Kidney tubule cell (primary cell): ENCODE measurements at regions not wholly inside any gene's neighbourhood (a gene's known extent, or its start where the extent isn't known, plus 50 kb on each side); places are given as distances from the start of the nearest gene placed in this dataset.

Experiments
- DNase-seq: peaks from one replicate; pipeline ENCODE4 v3.0.0-alpha.2; 2018; ENCODE audit warnings: low spot score

DNA sequence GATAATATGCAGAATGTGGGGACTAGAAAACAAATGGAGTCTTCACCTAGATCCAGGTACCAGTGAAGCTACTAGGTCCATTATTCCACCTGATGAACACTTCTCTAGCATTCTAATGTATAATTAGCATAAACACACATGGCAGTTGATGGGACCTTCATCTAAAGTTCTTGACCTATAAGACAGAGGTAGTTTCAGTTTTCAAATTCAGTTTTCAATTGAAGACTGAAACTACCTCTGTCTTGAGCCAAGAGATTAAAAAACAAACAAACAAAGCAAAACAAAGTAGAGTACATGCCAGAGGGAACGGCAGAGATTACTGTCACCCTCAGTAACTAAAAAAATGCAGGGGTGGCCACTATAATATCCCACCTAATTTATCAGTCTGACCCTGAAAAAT, 199.9 kb upstream of the NEIL3 start:
- DNase-seq, result no peak

DNA sequence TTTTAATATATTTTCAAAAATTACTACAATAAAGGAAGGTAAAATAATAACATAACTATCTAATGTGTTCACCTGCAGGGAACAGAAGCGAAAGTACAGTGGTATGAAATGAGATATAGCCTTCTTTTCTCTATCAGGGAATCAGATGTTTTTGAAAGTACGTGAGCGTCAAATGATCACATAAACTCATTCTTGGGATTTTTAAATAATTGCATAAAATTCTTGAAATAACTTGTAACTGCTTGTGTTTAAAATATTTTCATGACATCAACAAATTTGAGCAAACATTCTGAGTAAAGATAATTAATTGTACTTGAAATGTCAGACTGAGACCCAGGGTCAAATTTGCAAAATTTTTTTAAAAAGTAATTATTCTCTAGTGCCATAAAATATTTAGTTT, 193.5 kb upstream of the NEIL3 start:
- no peak for DNase-seq

DNA sequence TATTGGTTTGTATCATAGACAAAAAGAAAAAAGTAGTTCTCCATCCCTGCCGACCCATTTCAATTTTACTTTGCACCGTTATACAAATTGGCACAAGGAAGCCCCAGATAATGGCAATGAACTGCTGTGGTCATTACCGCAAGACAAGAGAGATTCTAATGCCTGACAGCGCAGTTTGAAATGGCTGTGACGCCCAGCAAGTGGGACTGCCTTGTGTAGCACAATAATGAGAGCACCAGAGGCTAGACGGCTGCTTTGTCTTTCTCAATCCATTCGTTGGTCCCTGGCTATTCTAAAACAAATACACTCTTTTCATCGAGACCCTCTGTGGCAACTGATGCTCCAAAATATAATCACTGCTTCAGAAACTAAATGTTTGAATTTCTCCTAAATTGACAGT, 192.4 kb upstream of the NEIL3 start:
- no peak for DNase-seq

DNA sequence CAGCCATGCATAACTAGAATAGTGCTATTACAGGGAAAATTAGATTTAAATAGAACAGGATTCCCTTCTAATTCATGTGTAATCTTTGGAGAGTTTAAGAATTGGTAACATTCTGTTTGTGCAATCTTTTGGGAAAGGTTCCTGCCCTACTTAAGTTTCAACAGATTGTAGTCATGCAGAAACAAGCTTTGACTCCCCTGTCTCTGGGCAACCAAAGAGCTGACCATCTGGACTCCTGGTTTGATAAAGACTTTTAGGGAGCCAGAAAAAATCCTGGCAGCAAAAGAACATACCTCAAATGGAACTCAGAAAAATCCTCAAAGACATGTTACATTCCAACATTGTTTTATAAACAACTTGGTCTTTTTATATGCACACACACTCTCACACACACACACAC, 191.1 kb upstream of the NEIL3 start:
- peak; percentile 9 for DNase-seq

DNA sequence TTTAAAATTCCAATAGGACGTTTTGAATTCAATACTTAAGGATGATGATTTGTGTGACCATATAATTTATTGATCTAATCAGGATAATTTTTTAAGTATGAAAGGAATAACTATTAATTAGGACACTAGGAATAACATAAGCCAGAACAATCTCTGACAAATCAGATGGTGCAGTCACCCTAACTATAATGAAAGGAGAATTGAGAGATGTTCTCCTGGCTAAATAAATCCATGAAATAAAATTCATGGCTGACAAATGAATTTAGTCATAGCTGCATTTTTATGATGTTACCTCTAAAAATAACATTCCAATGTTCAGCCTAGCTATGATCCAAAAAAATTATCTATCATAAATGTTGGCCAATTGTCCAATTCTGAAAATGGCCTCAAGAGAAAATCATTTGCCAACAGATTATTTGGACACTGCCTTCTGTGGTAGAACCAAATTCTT, 190.6 kb upstream of the NEIL3 start:
- DNase-seq, result no peak

DNA sequence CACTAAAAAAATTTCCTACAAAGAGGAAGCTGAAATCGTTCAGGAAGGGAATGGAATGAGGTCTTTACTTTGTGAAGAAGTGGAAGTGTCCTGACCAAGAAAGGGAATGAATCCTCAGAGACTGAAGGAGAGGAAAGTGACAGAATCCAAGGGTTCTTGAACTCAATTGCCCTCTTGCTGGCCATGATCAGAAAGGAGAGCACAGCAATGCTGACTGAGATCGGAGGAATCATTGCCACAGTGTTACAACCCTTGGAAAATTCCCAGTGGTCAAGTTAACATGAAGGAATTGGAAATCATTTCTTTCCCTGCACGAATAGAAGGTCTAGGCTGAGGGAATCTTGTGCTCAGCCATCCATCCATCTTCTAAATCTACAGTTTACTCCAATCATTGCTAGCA, 190.0 kb upstream of the NEIL3 start:
- DNase-seq, result no peak

DNA sequence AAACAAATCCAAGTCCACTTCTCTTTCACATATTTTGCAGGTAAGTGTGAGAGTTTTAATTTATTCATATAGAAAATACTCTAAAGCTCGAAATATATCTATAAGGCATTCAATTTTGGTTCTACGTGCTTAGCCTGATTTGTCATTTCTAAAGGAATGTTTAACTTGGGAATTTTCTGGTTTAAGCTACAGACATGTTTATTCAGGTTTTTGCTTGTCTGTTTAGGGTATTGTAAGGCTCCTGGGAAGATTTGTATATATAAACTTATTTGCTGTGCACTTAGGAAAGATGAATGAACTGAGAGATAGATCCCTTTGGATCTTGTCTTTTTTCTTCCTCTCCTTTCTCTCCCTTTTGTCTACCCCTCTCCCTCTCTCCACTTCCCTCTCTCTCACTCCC, 185.9 kb upstream of the NEIL3 start:
- no peak for DNase-seq

DNA sequence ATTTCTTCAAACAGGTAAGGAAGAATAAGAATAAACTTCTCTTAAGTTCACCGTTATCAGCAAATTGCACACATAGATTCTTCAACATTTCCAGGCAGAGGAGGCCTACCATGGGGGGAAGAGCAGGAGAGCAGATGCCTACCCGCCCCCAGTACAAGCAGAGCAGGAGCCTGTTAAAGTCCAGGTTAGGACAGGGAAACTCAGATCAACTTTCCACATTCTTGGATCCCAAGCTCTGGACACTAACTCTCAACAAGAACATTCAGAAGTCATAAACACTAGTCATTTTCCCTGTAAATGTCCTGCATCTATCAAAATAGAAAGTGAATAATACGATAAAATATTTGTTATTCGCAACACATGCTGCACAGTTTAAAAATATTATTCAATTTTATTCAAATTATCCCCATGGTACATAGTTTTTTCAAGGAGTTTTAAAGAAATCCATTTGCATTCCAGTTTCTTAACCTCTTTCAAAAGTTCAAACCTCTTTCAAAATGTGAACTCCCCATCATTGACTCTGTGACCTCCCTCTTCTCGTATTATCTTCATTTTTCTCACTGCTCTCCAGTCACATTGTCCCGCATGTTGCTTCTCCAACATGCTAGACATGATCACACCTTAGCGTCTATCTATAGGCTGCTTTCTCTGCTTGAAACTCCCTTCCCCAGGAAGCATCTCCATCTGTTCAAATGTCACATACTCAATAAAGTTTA, 185.2 kb upstream of the NEIL3 start:
- no peak for DNase-seq

DNA sequence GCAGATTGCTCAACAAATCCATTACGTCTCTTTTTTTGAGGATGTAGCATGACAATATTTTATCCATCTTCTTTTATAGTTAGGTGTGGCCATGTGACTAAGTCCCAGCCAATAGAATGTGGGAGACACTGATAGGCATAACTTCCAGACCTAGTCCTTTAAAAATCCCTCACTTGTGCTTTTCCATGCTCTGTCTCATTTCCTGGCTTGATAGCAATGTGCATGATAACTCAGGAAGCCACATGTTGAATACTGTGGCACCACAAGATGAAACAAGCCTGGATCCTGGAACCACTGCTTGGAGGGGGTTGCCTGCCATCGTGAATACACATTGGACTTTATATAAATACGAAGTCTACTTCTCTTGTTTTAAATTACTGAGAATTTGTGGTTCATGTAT, 184.0 kb upstream of the NEIL3 start:
- no peak for DNase-seq

DNA sequence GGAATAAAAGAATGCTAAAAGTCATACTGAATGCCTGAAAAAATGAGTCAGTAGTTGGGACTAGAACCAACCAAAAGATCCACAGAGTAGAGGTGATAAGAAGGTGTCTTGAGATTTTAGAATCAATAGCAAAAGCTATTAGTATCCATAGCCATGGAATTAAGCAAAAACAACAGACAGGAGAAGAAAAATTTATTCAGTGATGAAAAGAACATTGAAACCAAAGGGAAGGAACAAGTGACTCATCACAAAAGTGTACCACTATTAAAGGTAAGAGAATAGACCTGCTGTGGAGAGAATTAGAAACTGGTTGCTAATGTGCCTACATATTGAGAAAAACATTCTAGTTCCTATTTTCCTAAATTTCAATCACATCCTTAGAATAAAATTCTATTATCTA, 182.0 kb upstream of the NEIL3 start:
- DNase-seq, result peak; percentile 8

DNA sequence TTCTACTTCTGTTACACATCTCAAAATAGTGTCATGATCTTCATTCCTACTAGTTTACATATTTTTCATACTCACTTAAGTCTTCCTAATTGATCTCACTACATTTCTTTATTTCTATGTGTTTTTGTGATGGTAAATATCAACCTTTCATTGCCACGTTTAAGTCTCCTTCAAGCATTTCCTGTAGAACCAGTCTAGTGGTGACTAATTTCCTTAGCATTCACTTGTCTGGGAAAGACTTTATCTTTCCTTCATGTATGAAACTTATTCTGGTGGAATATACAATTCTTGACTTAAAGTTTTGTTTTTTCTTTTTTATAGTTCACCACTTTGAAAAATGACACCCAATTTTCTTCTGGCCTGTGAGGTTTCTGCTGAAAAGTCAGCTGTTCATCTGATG, 181.4 kb upstream of the NEIL3 start:
- DNase-seq, result peak; percentile 54

DNA sequence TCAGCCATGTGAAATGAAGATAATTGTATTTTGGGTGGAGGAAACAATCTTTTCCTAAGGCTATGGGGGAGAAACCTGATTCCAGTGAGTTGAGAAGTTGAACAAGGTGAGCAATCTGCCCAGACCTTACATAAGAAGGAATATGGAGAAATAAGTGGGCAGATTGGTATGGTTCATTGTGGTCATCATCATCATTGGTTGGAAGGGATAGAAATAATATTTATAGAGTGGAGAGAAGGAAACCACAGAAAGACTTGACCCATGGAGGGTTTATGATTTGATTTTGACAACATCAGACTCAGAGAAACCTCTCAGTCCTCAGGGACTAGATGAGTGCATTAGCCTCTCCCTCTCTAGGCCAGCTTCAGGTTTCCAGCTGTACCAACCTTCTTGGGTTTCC, 177.9 kb upstream of the NEIL3 start:
- no peak for DNase-seq

DNA sequence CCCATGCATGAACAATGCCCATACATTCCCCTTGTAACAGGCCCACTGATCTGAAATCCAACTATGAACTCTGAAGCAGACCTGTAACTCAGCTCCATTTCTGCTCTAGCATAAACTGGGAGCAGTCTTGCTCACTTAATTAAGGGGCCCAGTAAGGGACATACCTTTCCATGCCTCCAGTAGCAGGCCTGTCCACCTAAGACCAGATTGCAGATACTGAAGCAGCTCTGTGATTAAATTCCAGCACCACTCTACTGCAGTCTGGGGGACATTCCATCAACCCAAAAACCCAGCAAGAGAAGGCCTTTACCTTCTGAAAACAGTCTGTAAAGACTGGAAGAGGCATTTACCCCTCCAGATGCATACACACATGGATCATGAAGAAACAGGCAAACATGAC, 162.0 kb upstream of the NEIL3 start:
- DNase-seq, result no peak

DNA sequence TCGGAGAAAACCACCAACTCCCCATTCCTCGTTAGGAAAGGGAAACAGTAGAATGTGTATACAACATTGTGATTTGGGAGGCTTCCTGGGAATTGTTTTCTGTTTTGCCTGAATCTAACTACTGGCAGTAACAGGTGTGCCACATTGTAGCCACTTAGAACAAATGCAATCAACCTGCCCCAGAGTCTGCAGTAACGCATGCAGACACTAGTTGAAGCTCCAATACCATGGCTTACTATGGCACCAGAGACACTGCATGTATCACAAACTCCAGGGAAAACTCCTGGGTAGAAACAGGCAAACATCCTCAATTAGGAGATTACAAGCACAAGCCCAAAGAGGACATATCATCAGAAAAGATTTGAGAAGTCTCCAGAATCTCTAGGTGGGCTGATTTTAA, 154.2 kb upstream of the NEIL3 start:
- no peak for DNase-seq

DNA sequence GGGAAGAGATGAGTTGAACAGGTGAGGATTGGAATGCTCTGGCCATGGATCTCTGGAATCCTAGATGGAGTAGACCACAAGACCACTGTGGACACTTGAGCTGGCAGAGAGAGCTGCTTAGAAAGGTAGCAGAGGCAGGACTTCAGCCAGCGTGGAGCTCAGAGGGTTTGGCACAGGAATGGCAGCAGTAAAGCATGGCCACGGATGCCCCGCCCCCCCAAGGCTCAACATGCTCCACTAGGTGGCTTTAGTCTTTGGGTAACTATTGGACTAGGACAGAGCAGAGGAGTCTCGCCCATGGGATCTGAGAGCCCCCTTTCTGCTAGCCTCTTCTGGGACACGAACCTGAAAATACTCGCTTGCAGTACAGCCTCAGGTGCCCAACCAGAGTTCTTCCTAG, 150.1 kb upstream of the NEIL3 start:
- no peak for DNase-seq

DNA sequence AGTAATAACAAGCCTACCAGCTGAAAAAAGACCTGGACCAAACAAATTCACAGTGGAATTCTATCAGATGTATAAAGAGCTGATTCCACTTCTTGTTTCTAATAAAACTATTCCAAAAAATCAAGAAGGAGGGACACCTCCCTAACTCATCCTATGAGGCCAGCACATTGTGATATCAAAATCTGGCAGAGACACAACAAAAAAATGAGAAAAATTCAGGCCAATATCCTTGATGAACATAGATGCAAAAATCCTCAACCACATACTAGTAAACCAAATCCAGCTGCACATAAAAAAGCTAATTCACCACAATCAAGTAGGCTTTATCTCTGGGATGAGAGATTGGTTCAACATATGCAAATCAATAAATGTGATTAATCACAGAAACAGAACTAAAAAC, 147.9 kb upstream of the NEIL3 start:
- no peak for DNase-seq

DNA sequence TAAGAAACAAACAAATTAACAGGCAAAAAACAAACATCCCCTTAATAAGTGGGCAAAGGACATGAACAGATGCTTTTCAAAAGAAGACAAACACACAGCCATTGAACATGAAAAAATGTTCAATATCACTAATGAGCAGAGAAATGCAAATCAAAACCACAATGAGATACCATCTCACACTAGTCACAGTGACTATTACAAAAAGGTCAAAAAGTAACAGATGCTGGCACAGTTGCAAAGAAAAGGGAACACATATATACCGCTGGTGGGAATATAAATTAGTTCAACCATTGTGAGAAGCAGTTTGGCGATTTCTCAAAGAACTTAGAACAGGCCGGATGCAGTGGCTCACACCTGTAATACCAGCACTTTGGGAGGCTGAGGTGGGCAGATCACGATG, 146.1 kb upstream of the NEIL3 start:
- DNase-seq, result peak; percentile 31

DNA sequence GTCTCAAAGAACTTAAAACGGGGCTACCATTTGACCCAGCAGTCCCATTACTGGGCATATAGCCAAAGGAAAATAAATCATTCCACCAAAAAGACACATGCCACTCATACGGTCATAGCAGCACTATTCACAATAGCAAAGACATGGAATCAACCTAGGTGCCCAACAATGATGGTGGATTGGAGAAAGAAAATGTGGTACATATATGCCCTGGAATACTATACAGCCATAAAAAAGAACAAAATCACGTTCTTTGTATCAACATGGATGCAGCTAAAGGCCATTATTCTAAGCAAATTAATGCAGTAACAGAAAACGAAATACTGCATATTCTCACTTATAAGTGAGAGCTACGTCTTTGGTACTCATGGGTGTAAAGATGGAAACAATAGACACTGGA, 138.1 kb upstream of the NEIL3 start:
- no peak for DNase-seq

DNA sequence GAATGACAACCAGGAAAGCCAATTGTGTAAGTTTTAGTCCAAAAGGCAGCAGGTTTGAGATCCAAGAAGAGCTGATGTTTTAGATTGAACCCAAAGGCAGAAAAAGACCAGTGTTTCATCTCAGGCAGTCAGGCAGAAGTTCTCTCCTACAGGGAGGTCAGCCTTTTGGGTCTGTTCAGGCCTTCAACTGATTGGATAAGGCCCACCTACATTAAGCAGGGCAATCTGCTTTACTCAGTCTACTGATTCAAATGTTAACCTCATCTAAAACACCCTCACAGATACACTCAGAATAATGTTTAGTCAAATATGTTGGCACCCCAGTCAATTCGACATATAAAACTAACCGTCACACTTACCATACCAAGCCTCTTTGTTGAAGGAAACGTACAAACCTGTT, 134.2 kb upstream of the NEIL3 start:
- DNase-seq, result no peak

DNA sequence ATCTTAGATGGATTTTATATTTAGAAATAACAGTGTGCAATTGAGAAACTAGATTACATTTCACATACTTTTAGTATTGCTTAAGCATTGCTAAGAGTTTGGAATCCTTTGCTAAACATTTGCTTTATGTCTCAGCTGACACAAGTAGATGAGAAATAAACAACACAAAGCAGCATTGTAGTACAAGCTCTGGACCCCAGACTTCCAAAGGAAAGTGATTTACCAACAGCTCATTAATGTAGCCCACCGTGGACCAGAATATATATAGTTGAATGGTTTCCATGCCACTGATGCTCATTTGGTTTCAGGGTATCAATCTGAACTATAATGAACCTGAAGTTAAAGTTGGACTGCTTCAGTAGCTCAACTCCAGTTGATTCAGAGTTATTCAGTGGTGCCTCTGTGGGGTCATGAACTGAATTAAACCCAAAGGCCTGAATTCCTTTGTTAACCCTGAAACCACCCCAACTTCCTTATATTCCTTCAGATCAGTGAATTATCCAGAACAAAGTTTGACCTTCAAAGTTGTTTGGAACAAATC, 132.1 kb upstream of the NEIL3 start:
- DNase-seq, result peak; percentile 38

DNA sequence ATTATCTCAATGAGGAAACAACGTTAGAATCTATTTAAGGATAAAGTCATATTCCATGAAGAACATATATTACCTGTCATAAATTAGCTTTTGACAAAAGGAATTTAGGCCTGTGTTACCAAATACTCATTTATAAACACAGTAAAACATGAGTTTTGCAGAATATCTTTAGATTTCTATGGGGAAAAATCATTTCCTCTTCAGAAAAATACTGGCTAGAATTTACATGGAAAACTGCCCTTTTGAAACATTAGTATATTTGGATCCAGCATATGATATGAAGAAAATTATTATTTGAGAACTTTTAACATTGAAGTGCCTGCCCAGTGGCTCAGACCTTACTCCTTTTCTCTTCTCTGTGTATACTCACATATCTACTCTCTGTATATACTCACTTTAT, 131.4 kb upstream of the NEIL3 start:
- no peak for DNase-seq

DNA sequence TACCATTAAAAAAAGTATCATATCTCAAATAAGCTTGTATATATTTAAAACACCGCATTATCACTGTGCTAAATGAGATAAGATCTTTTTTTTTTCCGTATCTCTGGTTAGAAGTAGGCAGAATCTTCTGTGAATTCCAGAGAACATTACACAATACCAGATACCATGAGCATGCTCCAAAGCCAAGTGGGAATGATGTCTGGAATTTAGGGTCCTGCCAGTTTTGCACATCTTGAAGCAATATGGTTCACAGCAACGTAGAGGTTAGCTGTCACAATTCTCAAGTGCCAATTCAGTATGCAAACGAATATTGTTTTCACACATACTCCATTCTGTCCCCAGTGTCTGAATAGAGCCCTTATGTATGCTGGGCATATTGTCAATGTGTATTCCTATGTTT, 127.5 kb upstream of the NEIL3 start:
- DNase-seq, result no peak

DNA sequence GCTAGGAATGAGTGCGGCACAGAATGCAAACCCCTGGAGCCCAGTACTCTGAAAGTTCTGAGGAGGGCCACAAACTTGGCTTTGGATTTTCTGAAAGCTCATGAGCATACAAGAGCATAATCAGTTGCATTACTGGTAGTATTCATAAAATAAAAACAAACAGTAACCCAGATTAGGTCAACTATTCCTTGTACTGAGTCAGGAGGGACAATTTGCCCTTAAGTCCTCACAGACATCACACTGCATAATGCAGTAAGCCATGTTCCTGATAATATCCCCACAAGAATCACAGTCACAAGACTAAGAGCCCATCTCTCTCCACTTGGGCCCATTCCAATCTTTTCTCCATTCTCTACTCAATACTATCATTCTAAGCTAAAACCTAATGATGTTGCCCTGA, 126.9 kb upstream of the NEIL3 start:
- no peak for DNase-seq

DNA sequence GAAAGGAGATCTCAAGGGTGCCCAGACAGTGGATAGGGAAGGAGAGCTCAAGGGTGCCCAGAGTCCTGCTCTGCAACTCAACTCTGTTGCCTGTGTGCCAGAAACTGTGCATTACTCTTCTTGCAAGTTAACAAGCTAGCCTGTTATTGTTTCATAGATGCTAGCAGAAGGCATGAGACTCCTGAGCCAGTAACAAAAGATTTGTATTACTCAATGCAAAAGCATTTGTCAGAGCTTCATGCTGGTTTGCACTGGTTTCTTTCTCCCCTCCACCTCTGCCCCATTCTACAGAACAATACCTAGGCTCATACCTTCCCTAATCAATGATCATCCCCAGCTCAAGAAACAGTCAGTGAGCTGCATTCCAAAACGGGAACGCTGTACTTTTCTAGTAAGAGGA, 124.5 kb upstream of the NEIL3 start:
- peak; percentile 74 for DNase-seq
